Cardiac muscle cell (in vitro differentiated cells and primary cell): ENCODE measurements at regions not wholly inside any gene's neighbourhood (a gene's known extent, or its start where the extent isn't known, plus 50 kb on each side); places are given as distances from the start of the nearest gene placed in this dataset.

ENCODE experiments used
- DNase-seq, 2 donors: peaks; one replicate each; pipeline versions ENCODE4 v3.0.0 to v3.0.0-alpha.2; 2010 to 2017; ENCODE audit warnings: low read depth in 1 of 2, low spot score in 1 of 2
- H3K27ac ChIP-seq: fragments of 200-600 bp; sonication (generic); 2 replicates; pipeline ENCODE4 v1.5.1; 2016
- H3K27me3 ChIP-seq: fragments of 200-600 bp; sonication (generic); 2 replicates; pipeline ENCODE4 v1.6.0; 2016; ENCODE audit warnings: control low read depth
- H3K36me3 ChIP-seq: fragments of 200-600 bp; sonication (generic); 2 replicates; pipeline ENCODE4 v1.5.1; 2016; ENCODE audit warnings: control low read depth
- H3K4me1 ChIP-seq: fragments of 200-600 bp; sonication (generic); 2 replicates; pipeline ENCODE4 v1.8.1; 2017; ENCODE audit warnings: low read depth, mild to moderate bottlenecking, mixed run types
- H3K4me3 ChIP-seq: fragments of 200-600 bp; sonication (generic); 2 replicates; pipeline ENCODE4 v1.5.1; 2016; ENCODE audit warnings: mild to moderate bottlenecking
- H3K9me3 ChIP-seq: fragments of 200-600 bp; sonication (generic); 2 replicates; pipeline ENCODE4 v1.5.1; 2017; ENCODE audit warnings: low read depth, mild to moderate bottlenecking, control low read depth
- CTCF ChIP-seq: IDR thresholded peaks from 2 replicates; pipeline ENCODE4 v1.5.1; 2012; ENCODE audit warnings: low read depth, mild to moderate bottlenecking, low read length

DNA sequence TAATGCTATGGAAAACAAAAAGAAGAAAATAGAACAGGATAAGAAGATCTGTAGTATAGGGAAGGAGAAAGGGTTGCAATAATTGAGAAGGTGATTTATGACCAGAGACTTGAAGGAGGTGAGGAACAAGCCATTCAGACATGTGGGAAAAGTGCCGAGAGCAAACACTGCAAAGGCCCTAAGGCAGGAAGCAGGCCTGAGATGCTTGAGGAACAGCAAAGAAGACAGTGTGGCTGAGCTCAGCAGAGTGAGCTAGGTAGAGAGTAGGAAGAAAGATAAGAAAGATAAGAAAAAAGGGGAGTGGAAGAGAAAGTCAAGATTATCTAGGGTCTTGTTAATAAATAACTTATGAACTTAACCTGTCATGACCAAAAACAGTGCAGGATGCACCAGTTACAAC, 671.8 kb downstream of the RPS29 start:
- H3K36me3 ChIP-seq, result no peaks in the 10 kb centered on the region
- H3K27me3 ChIP-seq, result no peaks in the 10 kb centered on the region
- no peak overlapping the region for H3K27ac ChIP-seq
- DNase-seq, result no peak
- H3K4me3 ChIP-seq, result no peak overlapping the region
- no peaks in the 10 kb centered on the region for H3K9me3 ChIP-seq
- H3K4me1 ChIP-seq, result no peaks in the 10 kb centered on the region
- TF ChIP-seq CTCF, result no peak

DNA sequence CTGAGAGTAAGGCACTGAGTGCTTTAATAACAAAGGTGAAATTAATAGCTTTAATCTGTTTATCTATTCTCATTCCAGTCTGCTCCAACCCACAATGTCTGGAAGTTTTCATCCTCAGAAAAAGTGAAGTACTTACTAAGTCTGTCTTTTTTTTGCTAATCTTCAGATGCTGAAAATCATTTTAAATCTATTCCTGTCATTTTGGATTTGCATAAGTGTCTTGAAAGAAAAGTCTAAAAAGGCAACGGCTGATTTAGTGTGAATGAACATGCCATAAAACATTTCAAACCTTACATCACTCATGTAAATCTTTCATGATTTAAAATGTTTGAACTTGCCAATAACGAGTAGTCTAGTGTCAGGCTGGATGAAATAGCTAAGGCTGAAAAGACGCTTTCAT, 685.6 kb downstream of the RPS29 start:
- Histone ChIP-seq H3K4me1 (peaks cover 4% of the 10 kb centered on the region), H3K9me3 (no peaks in the 10 kb centered on the region), H3K27ac (no peak overlapping the region), H3K36me3 (no peaks in the 10 kb centered on the region), H3K4me3 (no peak overlapping the region), H3K27me3 (no peaks in the 10 kb centered on the region)
- DNase-seq, result no peak
- TF ChIP-seq CTCF, result no peak

DNA sequence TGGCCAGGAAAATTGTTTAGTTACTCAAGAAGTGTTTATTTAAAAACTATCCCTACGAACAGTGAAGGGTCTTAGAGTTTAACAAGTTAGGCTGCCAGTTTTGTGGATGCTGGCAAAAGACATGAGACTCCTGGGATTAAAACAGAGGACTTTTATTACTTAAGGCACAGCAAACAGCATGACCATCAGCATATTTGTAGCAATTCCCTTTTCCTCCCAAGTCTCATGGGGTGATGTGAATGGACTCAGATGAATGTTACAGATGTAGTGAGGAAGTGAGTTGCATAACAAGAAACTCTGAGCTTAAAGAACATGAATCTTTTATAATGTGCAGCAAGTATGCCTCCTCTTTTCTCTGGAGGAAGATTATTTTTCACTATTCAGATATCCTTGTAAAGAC, 695.8 kb downstream of the RPS29 start:
- Histone ChIP-seq H3K4me1 (no peaks in the 10 kb centered on the region), H3K27me3 (no peaks in the 10 kb centered on the region), H3K27ac (no peak overlapping the region), H3K36me3 (no peaks in the 10 kb centered on the region), H3K9me3 (no peaks in the 10 kb centered on the region), H3K4me3 (no peak overlapping the region)
- no peak for TF ChIP-seq CTCF
- DNase-seq, result no peak

- H3K4me1 ChIP-seq, result no peaks in the 10 kb centered on the region
- TF ChIP-seq CTCF, result no peak
- no peak overlapping the region for H3K27ac ChIP-seq
- no peaks in the 10 kb centered on the region for H3K9me3 ChIP-seq
- no peak for DNase-seq
- no peaks in the 10 kb centered on the region for H3K36me3 ChIP-seq
- H3K27me3 ChIP-seq, result no peaks in the 10 kb centered on the region
- no peak overlapping the region for H3K4me3 ChIP-seq
These were observed 709.3 kb downstream of the RPS29 start for GRCh38 chr14:48876806-48877340.

GRCh38 chr14:48874711-48875110, 711.5 kb downstream of the RPS29 start:
- Histone ChIP-seq H3K4me3 (no peak overlapping the region), H3K4me1 (no peaks in the 10 kb centered on the region), H3K9me3 (no peaks in the 10 kb centered on the region), H3K27ac (no peak overlapping the region), H3K27me3 (no peaks in the 10 kb centered on the region), H3K36me3 (no peaks in the 10 kb centered on the region)
- TF ChIP-seq CTCF, result no peak
- no peak for DNase-seq

DNA sequence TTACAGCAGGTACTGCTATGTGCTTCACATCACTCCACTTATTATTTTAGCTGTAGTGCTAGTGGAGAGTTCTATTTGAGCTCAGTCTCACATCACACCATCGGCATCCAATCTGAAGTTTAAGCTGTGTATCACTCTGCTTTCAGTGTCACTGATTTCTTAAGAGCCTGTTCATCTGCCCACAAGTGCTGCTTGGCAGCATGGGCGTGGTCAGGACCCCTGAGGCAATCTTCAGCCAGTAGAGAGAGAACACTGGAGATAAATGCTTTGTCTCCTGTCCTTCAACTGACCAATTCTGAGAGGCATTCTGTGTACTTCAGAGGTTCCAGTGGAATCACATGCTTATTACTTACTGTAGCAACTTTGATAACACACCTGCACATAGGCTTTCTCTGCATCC, 728.8 kb downstream of the RPS29 start:
- no peak overlapping the region for H3K4me3 ChIP-seq
- no peaks in the 10 kb centered on the region for H3K9me3 ChIP-seq
- H3K27me3 ChIP-seq, result no peaks in the 10 kb centered on the region
- no peaks in the 10 kb centered on the region for H3K36me3 ChIP-seq
- H3K27ac ChIP-seq, result no peak overlapping the region
- DNase-seq, result peak in 1 of 2 donors; percentile 33
- H3K4me1 ChIP-seq, result peaks cover 6% of the 10 kb centered on the region
- TF ChIP-seq CTCF, result no peak
